Fibroblast of villous mesenchyme (primary cell): ENCODE measurements at regions not wholly inside any gene's neighbourhood (a gene's known extent, or its start where the extent isn't known, plus 50 kb on each side); places are given as distances from the start of the nearest gene placed in this dataset.

Experiments used
- DNase-seq: peaks from one replicate; pipeline ENCODE4 v3.0.0-alpha.2; 2010; ENCODE audit warnings: low read depth
- H3K4me3 ChIP-seq: 2 replicates; pipeline ENCODE4 v1.5.1; 2011; ENCODE audit warnings: low read depth, mild to moderate bottlenecking, low read length
- TF ChIP-seq, protein P1 (sequence below): IDR thresholded peaks from 2 replicates; pipeline ENCODE4 v1.5.1; 2012; ENCODE audit warnings: low read depth, mild to moderate bottlenecking, low read length; ENCODE audit not compliant: insufficient read depth

DNA sequence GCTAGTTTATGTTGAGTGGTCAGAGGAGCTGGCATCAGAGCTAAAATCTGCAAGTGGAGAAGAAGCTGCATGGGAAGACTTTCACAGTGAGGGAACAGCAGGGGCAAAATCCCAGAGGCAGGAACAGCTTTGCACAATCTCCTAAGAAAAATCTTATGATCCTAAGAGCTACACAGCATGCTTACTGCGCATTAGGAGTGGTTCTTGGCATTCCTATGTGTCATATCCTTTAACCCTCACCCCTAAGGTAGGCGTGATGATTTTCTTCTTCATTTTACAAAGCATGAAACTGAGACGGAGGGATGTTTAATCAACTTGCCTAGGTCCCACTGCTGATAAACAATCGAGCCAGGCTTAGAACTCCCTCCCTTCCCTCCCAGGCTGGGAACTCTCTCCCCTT is 313.6 kb upstream of the SULF2 start:
- TF ChIP-seq, protein P1, sequence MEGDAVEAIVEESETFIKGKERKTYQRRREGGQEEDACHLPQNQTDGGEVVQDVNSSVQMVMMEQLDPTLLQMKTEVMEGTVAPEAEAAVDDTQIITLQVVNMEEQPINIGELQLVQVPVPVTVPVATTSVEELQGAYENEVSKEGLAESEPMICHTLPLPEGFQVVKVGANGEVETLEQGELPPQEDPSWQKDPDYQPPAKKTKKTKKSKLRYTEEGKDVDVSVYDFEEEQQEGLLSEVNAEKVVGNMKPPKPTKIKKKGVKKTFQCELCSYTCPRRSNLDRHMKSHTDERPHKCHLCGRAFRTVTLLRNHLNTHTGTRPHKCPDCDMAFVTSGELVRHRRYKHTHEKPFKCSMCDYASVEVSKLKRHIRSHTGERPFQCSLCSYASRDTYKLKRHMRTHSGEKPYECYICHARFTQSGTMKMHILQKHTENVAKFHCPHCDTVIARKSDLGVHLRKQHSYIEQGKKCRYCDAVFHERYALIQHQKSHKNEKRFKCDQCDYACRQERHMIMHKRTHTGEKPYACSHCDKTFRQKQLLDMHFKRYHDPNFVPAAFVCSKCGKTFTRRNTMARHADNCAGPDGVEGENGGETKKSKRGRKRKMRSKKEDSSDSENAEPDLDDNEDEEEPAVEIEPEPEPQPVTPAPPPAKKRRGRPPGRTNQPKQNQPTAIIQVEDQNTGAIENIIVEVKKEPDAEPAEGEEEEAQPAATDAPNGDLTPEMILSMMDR, result no peak
- peak; percentile 67 for DNase-seq

DNA sequence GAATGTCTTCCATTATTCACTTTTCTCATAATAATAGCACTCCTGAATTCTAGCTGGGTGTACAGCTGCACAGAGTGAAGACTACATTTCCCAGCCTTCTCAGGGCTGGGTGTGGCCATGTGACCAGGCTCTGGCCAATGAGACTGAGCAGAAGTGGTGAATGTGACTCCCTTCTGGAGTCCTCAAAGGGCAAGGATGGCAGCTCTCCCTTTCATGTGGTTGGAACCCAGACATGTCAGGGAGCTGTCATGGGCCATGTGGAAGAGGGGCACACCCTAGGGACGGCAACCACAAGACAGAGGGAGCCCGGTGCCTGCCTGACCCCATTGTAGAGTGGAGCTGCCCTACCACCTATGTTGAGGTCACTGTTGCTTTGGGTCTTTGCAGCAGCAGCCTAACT is 312.8 kb upstream of the SULF2 start:
- no peak overlapping the region for H3K4me3 ChIP-seq
- DNase-seq, result no peak
- TF ChIP-seq, protein P1, result no peak

More for the DNA sequence above, 313.6 kb upstream of the SULF2 start:
- H3K4me3 ChIP-seq, result no peak overlapping the region

DNA sequence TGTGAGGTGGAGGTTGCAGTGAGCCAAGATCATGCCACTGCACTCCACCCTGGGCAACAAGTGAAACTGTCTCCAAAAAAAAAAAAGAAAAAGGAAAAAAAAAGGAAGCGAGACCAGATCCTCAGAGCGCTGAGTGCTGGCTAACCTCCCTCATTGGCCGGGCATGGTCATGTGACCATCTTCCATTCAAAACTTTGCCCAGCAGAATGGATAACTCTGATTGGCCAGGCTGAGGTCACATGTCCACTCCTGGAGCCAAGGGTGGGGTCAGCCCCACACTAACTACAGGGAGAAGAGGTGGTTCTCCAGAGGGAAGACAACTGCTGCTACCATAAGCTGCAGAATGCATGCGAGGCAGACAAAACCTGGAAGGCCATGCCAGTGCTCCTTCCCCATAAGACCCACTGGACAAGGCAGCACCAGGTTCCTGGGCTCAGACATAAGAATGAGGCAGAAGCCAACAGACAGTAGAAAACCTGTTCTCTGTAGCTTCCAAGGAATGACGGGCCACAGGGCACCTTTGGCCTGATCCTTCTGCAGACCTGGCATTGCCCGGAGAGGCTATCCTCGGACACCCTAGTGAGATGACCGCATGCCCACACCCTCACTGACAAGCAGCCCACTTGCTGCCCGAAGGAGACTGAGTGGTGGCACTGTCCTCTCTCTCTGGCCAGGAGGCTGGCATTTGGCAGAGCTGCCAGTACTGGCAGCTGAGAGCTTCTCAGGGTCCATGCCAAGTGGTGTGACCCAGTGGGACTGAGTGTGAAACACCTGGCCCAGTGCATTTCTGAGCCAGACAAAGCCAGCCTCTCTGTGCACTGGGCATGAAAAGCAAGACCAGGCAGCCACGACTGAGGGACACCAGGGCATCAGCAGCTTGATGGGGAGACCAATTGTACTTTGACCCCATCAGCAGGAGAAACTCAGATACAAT is 311.9 kb upstream of the SULF2 start:
- no peak for DNase-seq
- H3K4me3 ChIP-seq, result no peak overlapping the region

DNA sequence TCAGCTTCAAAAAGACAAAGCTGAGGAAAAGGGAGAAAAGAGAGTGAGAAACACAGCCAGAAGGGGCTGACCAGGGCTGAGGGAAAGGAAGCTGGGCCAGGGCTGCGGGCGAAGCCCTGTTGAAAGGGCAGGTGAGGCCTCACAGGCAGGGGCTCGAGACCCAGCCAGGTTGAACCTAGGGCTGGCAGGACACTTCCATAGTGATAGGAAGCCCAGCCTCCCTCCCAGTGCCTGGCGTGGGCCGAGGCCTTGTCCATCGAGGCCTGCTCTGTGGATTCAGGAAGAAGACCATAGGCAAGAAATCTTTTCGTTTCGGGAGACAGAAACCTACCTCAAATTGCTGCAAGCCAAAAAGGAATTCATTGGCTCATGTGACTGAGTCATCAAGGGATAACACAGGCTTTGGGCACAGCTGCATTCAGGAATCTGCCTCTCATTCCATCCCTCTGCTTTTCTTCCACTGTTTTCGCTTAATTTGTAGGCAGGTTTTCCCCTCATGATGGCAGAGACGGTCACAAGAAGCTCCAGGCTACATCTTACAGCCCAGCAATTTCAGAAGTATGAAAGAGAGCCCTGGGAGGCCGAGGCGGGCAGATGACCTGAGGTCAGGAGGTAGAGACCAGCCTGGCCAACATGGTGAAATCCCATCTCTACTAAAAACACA is 311.1 kb upstream of the SULF2 start:
- TF ChIP-seq, protein P1, result no peak
- DNase-seq, result peak; percentile 3
- H3K4me3 ChIP-seq, result no peak overlapping the region

More for the DNA sequence above, 311.9 kb upstream of the SULF2 start:
- TF ChIP-seq, protein P1, result no peak

DNA sequence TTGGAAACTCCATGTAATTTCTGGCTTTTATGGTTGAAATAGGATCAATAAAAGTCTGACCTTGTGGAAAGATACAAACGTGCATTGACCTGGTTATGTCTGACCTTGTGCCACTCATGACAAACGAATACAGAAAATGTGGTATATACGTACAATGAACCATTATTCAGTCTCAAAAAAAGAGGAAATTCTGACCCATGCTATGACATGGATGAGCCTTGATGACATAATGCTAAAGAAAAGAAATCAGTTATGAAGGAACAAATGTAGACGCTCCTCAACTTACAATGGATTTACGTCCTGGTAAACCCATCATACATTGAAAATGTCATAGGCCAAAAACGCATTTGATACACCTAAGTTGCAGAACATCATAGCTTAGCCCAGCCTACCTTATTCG is 309.7 kb upstream of the SULF2 start:
- no peak for DNase-seq
- H3K4me3 ChIP-seq, result no peak overlapping the region
- TF ChIP-seq, protein P1, result no peak

DNA sequence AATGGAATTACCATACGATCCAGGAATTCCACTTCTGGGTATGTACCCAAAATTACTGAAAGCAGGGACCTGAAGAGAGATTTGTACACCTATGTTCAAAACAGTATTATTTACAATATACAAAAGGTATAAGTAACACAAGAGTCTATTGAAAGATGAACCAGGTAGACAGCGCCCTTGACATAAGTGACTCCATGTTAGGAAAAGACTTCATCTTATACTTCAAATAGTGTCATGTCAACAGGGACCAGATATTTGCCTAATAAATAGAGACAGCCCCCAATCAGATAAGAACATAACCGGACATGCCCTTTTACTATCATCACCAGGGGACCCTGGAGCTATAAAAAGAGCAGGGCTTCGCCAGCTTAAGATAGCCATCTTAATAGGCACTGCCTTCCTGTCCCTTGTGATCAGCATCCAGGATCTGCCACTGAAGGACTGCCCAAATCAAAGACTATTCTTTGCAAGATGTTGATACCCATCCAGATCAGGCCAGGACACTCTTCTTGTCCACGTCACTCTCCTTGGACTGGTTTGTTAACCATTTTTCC is 309.0 kb upstream of the SULF2 start:
- no peak for DNase-seq
- no peak overlapping the region for H3K4me3 ChIP-seq
- TF ChIP-seq, protein P1, result no peak
